Ishikawa (cell line): ENCODE measurements at regions not wholly inside any gene's neighbourhood (a gene's known extent, or its start where the extent isn't known, plus 50 kb on each side); places are given as distances from the start of the nearest gene placed in this dataset.

Source experiments
- CEBPB ChIP-seq: IDR thresholded peaks from 2 replicates; pipeline ENCODE4 v1.6.1; 2012
- CREB1 ChIP-seq: IDR thresholded peaks from 2 replicates; pipeline ENCODE4 v1.6.1; 2012; ENCODE audit warnings: low read depth
- EGR1 ChIP-seq: IDR thresholded peaks from 2 replicates; pipeline ENCODE4 v1.6.1; 2012
- EP300 ChIP-seq: IDR thresholded peaks from 2 replicates; pipeline ENCODE4 v1.6.1; 2012; ENCODE audit warnings: borderline replicate concordance
- FOXM1 ChIP-seq: IDR thresholded peaks from 2 replicates; pipeline ENCODE4 v1.6.1; 2012; ENCODE audit warnings: low read depth, borderline replicate concordance
- MAX ChIP-seq: IDR thresholded peaks from 2 replicates; pipeline ENCODE4 v1.6.1; 2012
- NFIC ChIP-seq: IDR thresholded peaks from 2 replicates; pipeline ENCODE4 v1.6.1; 2012
- RAD21 ChIP-seq: IDR thresholded peaks from 2 replicates; pipeline ENCODE4 v1.6.1; 2012; ENCODE audit warnings: low read depth
- TAF1 ChIP-seq: IDR thresholded peaks from 2 replicates; pipeline ENCODE4 v1.6.1; 2012; ENCODE audit warnings: low read depth, mild to moderate bottlenecking
- TCF12 ChIP-seq: IDR thresholded peaks from 2 replicates; pipeline ENCODE4 v1.6.1; 2012; ENCODE audit warnings: low read depth
- TEAD4 ChIP-seq: IDR thresholded peaks from 2 replicates; pipeline ENCODE4 v1.6.1; 2012
- YY1 ChIP-seq: IDR thresholded peaks from 2 replicates; pipeline ENCODE4 v1.6.1; 2012; ENCODE audit warnings: low read depth
- ZBTB7A ChIP-seq: IDR thresholded peaks from 2 replicates; pipeline ENCODE4 v1.6.1; 2012; ENCODE audit warnings: low read depth
- TF ChIP-seq, protein P1 (sequence below): IDR thresholded peaks from 2 replicates; pipeline ENCODE4 v1.6.1; 2012
- TF ChIP-seq, protein P2 (sequence below): IDR thresholded peaks from 2 replicates; pipeline ENCODE4 v1.6.1; 2012; ENCODE audit warnings: low read depth, mild to moderate bottlenecking

DNA sequence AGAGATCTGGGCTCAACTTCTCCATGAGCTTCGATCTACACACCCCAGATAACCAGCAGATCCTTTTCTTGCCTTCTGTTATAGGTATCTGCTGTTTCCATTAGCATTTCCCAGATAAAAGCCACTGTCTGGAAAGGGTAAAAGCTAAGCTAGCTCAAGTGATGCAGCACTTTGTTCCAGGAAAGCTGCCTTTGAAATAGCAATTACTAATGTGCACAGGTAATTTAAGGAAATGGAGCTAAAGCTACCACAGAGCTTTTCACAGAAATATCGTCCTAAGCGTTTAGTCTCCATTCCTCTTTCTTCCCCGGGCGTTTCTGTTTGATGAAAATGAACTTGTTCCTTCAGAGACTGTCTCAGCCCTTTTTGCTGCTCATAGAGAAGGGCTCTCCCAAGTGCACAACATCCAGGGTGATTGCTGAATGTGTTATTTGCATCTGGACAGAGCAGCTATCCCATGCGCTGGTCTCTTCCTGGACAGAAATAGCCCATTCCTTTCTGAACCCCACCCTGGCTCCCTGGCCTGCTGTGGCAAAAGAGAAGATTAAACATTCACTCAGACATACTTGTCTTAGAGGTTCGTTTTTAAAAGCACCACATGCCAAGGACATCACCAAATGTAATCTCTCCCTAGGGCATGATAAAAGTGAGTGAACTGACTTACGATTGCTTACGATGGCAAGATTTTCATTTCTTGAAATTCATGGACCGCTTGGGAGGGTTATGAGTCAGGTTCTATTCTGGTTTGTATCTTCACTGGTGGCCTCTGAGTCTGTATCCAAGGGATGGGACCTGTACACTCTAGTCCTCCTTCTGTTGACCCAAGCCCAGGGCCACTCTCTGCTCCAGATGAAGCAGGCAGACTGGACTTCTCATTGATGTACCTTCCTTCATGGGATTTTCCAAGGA is 429.1 kb upstream of the CDH4 start:
- TF ChIP-seq FOXM1: no peak
- TF ChIP-seq YY1: no peak
- TF ChIP-seq, protein P1, sequence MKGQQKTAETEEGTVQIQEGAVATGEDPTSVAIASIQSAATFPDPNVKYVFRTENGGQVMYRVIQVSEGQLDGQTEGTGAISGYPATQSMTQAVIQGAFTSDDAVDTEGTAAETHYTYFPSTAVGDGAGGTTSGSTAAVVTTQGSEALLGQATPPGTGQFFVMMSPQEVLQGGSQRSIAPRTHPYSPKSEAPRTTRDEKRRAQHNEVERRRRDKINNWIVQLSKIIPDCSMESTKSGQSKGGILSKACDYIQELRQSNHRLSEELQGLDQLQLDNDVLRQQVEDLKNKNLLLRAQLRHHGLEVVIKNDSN: no peak
- TF ChIP-seq ZBTB7A: no peak
- TF ChIP-seq TCF12: no peak
- TF ChIP-seq, protein P2, sequence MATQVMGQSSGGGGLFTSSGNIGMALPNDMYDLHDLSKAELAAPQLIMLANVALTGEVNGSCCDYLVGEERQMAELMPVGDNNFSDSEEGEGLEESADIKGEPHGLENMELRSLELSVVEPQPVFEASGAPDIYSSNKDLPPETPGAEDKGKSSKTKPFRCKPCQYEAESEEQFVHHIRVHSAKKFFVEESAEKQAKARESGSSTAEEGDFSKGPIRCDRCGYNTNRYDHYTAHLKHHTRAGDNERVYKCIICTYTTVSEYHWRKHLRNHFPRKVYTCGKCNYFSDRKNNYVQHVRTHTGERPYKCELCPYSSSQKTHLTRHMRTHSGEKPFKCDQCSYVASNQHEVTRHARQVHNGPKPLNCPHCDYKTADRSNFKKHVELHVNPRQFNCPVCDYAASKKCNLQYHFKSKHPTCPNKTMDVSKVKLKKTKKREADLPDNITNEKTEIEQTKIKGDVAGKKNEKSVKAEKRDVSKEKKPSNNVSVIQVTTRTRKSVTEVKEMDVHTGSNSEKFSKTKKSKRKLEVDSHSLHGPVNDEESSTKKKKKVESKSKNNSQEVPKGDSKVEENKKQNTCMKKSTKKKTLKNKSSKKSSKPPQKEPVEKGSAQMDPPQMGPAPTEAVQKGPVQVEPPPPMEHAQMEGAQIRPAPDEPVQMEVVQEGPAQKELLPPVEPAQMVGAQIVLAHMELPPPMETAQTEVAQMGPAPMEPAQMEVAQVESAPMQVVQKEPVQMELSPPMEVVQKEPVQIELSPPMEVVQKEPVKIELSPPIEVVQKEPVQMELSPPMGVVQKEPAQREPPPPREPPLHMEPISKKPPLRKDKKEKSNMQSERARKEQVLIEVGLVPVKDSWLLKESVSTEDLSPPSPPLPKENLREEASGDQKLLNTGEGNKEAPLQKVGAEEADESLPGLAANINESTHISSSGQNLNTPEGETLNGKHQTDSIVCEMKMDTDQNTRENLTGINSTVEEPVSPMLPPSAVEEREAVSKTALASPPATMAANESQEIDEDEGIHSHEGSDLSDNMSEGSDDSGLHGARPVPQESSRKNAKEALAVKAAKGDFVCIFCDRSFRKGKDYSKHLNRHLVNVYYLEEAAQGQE: no peak
- no peak for TF ChIP-seq EGR1
- TF ChIP-seq TAF1: no peak
- TF ChIP-seq MAX: no peak
- TF ChIP-seq NFIC: no peak
- TF ChIP-seq CEBPB: no peak
- TF ChIP-seq CREB1: no peak
- no peak for TF ChIP-seq TEAD4
- no peak for TF ChIP-seq RAD21
- TF ChIP-seq EP300: no peak

GRCh38 chr20:60835876-60836275 is 416.2 kb upstream of the CDH4 start:
- TF ChIP-seq, protein P2: no peak
- TF ChIP-seq TCF12: no peak

DNA sequence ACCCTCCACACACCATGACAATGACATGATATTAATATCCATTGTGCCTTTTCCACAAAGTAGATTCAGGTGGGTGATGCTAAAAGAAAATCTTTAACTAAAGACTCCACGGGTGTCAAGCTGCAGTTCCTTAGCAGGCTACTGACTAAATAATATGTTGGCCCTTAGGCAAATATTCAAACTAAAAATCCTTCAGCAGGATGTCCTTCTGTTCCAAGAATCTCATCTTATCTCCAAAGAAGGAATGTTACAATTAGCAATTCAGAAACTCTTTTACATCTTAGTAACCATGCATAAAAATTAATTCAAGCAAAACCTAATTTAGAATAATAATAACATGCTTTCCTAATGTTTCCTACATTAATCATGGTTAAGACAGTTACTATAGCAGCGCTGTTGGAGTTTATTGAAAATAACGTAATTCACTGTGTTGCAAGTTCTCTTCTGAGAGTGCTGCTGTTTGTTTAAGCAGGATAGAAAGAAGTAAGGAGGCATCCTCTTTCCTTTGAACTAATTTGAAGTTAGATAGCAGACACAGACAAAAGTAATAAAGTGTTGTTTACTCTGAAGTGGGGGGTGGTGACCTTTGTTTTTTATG is 414.8 kb upstream of the CDH4 start:
- no peak for TF ChIP-seq TCF12
- TF ChIP-seq CEBPB: no peak
- no peak for TF ChIP-seq CREB1
- TF ChIP-seq, protein P2: no peak
- no peak for TF ChIP-seq ZBTB7A
- no peak for TF ChIP-seq EP300
- TF ChIP-seq MAX: no peak
- no peak for TF ChIP-seq YY1
- no peak for TF ChIP-seq EGR1

GRCh38 chr20:60838297-60838696 is 413.8 kb upstream of the CDH4 start:
- TF ChIP-seq RAD21 (no peak), EGR1 (no peak), NFIC (no peak), ZBTB7A (no peak), MAX (no peak), FOXM1 (no peak), CEBPB (no peak), TCF12 (no peak), TAF1 (no peak), TEAD4 (no peak), YY1 (no peak), EP300 (no peak), CREB1 (no peak)
- TF ChIP-seq, protein P1: no peak
- TF ChIP-seq, protein P2: no peak
